GM12891 (cell line): ENCODE measurements at regions not wholly inside any gene's neighbourhood (a gene's known extent, or its start where the extent isn't known, plus 50 kb on each side); places are given as distances from the start of the nearest gene placed in this dataset.
A peak's percentile ranks its signal among the peaks of the same experiment; 100 is the strongest.

Experiments
- DNase-seq: peaks from one replicate; pipeline ENCODE4 v3.0.0; 2011; ENCODE audit warnings: low spot score; ENCODE audit not compliant: insufficient read length
- FAIRE-seq: peaks from 2 replicates; lab custom pipeline; 2011; peaks lifted over from hg19 to GRCh38; lab: Jason Lieb, UNC
- PAX5 ChIP-seq: IDR thresholded peaks from 2 replicates; pipeline ENCODE4 v1.6.1; 2011; ENCODE audit warnings: low read length, moderate library complexity, mild to moderate bottlenecking; ENCODE audit not compliant: insufficient read depth, severe bottlenecking
- POLR2A ChIP-seq: IDR thresholded peaks from 2 replicates; pipeline ENCODE4 v1.6.1; 2011; ENCODE audit warnings: low read depth, low read length, control low read depth
- POLR2AphosphoS5 ChIP-seq: IDR thresholded peaks from 2 replicates; pipeline ENCODE4 v1.6.1; 2011; ENCODE audit warnings: low read depth, low read length, control low read depth
- POU2F2 ChIP-seq: IDR thresholded peaks from 2 replicates; pipeline ENCODE4 v1.6.1; 2011; ENCODE audit warnings: low read depth, mild to moderate bottlenecking, control low read depth, low read length, moderate library complexity
- SPI1 ChIP-seq: IDR thresholded peaks from 2 replicates; pipeline ENCODE4 v1.6.1; 2011; ENCODE audit warnings: low read depth, low read length, control low read depth
- TAF1 ChIP-seq: IDR thresholded peaks from 2 replicates; pipeline ENCODE4 v1.6.1; 2011; ENCODE audit warnings: low read depth, low read length, control low read depth

- TF ChIP-seq TAF1 (no peak), PAX5 (no peak), SPI1 (no peak), POLR2AphosphoS5 (no peak), POU2F2 (no peak), POLR2A (no peak)
- FAIRE-seq = no peak
- DNase-seq = no peak
These were observed 71.0 kb upstream of the ATF3 start for GRCh38 chr1:212537610-212538009.

- no peak for TF ChIP-seq SPI1
- TF ChIP-seq PAX5 = no peak
- TF ChIP-seq POLR2AphosphoS5 = no peak
- no peak for TF ChIP-seq TAF1
- TF ChIP-seq POU2F2 = no peak
- TF ChIP-seq POLR2A = no peak
- FAIRE-seq (no peak), DNase-seq (no peak)
These were observed 68.7 kb upstream of the ATF3 start for GRCh38 chr1:212539737-212540430.

GRCh38 chr1:212542761-212543187, 65.8 kb upstream of the ATF3 start:
- TF ChIP-seq TAF1 = no peak
- TF ChIP-seq SPI1 = peak; percentile 44
- no peak for DNase-seq
- peak; percentile 55 for FAIRE-seq

- TF ChIP-seq SPI1 = no peak
- TF ChIP-seq POU2F2 = no peak
- TF ChIP-seq PAX5 = no peak
- TF ChIP-seq POLR2AphosphoS5 = no peak
- no peak for TF ChIP-seq TAF1
- TF ChIP-seq POLR2A = no peak
- DNase-seq = no peak
- peak; percentile 48 for FAIRE-seq
These were observed 64.5 kb upstream of the ATF3 start for GRCh38 chr1:212544110-212544509.

- FAIRE-seq (peak; percentile 63), DNase-seq (no peak)
- TF ChIP-seq TAF1 (no peak), POLR2AphosphoS5 (no peak), POU2F2 (no peak), SPI1 (no peak), POLR2A (no peak), PAX5 (no peak)
These were observed 62.5 kb upstream of the ATF3 start for GRCh38 chr1:212545941-212546635.

- DNase-seq (no peak), FAIRE-seq (no peak)
- TF ChIP-seq POLR2AphosphoS5 (no peak), TAF1 (no peak), POLR2A (no peak), POU2F2 (no peak), PAX5 (no peak), SPI1 (no peak)
These were observed 59.0 kb upstream of the ATF3 start for GRCh38 chr1:212549503-212550017.

- DNase-seq (no peak), FAIRE-seq (no peak)
- TF ChIP-seq POU2F2 (no peak), POLR2A (no peak), SPI1 (no peak), POLR2AphosphoS5 (no peak), PAX5 (no peak), TAF1 (no peak)
These were observed 56.6 kb upstream of the ATF3 start for GRCh38 chr1:212551929-212552328.

- DNase-seq = no peak
- peak; percentile 28 for FAIRE-seq
- TF ChIP-seq POLR2AphosphoS5 (no peak), SPI1 (no peak), POU2F2 (no peak), PAX5 (no peak), TAF1 (no peak), POLR2A (no peak)
These were observed 54.9 kb upstream of the ATF3 start for GRCh38 chr1:212553676-212554075.

GRCh38 chr1:212554401-212554800, 54.2 kb upstream of the ATF3 start:
- DNase-seq (no peak), FAIRE-seq (no peak)
- TF ChIP-seq PAX5 (no peak), TAF1 (no peak), POLR2AphosphoS5 (no peak), POLR2A (no peak), POU2F2 (no peak), SPI1 (no peak)

- FAIRE-seq (no peak), DNase-seq (no peak)
- TF ChIP-seq PAX5 (no peak), POLR2AphosphoS5 (no peak), POLR2A (no peak), SPI1 (no peak), TAF1 (no peak), POU2F2 (no peak)
These were observed 53.1 kb upstream of the ATF3 start for GRCh38 chr1:212555426-212555825.
